NCI-H82 (cell line): ENCODE measurements at regions not wholly inside any gene's neighbourhood (a gene's known extent, or its start where the extent isn't known, plus 50 kb on each side); places are given as distances from the start of the nearest gene placed in this dataset.
A peak's percentile ranks its signal among the peaks of the same experiment; 100 is the strongest.
"Not testable (repeated sequence)": the region's sequence is repeated elsewhere in the genome, so short reads cannot be mapped to it uniquely, and the experiment has no call there.

ENCODE experiments used
- DNase-seq: peaks from one replicate; lab custom pipeline; 2025; lab: John Stamatoyannopoulos, UW

GRCh38 chr1:68785328-68785727, 288.4 kb upstream of the DEPDC1 start:
- no peak for DNase-seq

GRCh38 chr1:68788762-68789161, 291.9 kb upstream of the DEPDC1 start:
- no peak for DNase-seq

- peak; percentile 10 for DNase-seq
Measured at GRCh38 chr1:68791800-68792199, 294.9 kb upstream of the DEPDC1 start.

GRCh38 chr1:68795956-68796355, 299.1 kb upstream of the DEPDC1 start:
- no peak for DNase-seq

GRCh38 chr1:68796888-68797287, 300.0 kb upstream of the DEPDC1 start:
- no peak for DNase-seq

- DNase-seq = no peak
Measured at GRCh38 chr1:68798071-68798470, 301.2 kb upstream of the DEPDC1 start.

GRCh38 chr1:68799096-68799495, 302.2 kb upstream of the DEPDC1 start:
- no peak for DNase-seq

- DNase-seq = no peak
Measured at GRCh38 chr1:68800182-68800581, 303.3 kb upstream of the DEPDC1 start.

- no peak for DNase-seq
Measured at GRCh38 chr1:68801440-68801839, 304.6 kb upstream of the DEPDC1 start.

GRCh38 chr1:68805097-68805641, 308.3 kb upstream of the DEPDC1 start:
- no peak for DNase-seq

GRCh38 chr1:68808351-68808750, 311.5 kb upstream of the DEPDC1 start:
- peak; percentile 66 for DNase-seq

- DNase-seq = no peak
Measured at GRCh38 chr1:68811806-68812205, 314.9 kb upstream of the DEPDC1 start.

- DNase-seq = no peak
Measured at GRCh38 chr1:68812333-68812732, 315.5 kb upstream of the DEPDC1 start.

- DNase-seq = peak; percentile 26
Measured at GRCh38 chr1:68814067-68814466, 317.2 kb upstream of the DEPDC1 start.

GRCh38 chr1:68815632-68816031, 318.8 kb upstream of the DEPDC1 start:
- DNase-seq = peak; percentile 58

GRCh38 chr1:68817505-68818210, 320.8 kb upstream of the DEPDC1 start:
- not testable (repeated sequence) for DNase-seq

GRCh38 chr1:68819190-68819829, 322.4 kb upstream of the DEPDC1 start:
- DNase-seq = peak; percentile 70

- DNase-seq = no peak
Measured at GRCh38 chr1:68820151-68820550, 323.3 kb upstream of the DEPDC1 start.

- DNase-seq = no peak
Measured at GRCh38 chr1:68826836-68827235, 330.0 kb upstream of the DEPDC1 start.

GRCh38 chr1:68827261-68827660, 330.4 kb upstream of the DEPDC1 start:
- no peak for DNase-seq

- DNase-seq = no peak
Measured at GRCh38 chr1:68828013-68828412, 331.1 kb upstream of the DEPDC1 start.

GRCh38 chr1:68831281-68831680, 334.4 kb upstream of the DEPDC1 start:
- no peak for DNase-seq

- no peak for DNase-seq
Measured at GRCh38 chr1:68848017-68848416, 351.1 kb upstream of the DEPDC1 start.

- no peak for DNase-seq
Measured at GRCh38 chr1:68868606-68869005, 371.7 kb upstream of the DEPDC1 start.
